ENCODE measurements at regions not wholly inside any gene's neighbourhood (a gene's known extent, or its start where the extent isn't known, plus 50 kb on each side); places are given as distances from the start of the nearest gene placed in this dataset.

DNA sequence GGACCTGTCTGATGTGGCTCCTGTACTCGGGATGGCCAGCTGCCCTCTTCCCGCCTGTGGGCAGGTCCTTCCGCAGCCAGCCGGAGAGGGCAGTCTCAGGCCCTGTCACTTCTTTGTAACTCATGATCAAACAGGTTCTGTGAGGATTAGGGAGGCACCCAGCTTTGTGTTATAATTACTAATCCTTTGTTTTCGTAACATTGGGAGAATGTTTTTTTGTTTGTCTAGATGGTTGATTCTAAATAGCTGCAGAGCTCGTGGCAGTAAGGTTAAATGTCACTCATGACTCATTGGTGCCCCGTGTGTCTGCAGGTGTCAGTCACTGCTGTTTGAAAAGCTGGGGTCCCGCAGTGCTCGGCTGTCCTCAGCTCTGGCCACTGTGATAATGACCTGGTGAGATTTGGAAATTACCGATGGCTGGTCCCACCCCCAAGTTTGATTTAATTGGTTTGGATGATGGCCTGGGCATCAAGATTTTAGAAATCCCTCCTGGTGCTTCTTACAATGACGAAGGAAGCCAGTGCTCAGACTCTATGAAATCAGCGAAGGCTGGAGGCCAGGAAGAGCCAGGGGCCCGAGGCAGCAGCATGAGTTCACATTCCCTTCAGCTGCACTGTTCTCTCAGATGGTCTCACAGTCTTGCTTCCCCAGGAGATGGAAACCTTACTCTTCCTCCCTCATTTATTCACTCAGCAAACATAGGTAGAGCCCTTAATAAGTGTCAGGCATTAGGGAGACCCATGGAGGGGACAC lies 172.8 kb downstream of the VAPA start:
- H3K27ac ChIP-seq (ENCODE audit: low read depth, low read length), result no peak overlapping the region
- TF ChIP-seq EZH2phosphoT487 (IDR thresholded peaks at IDR 0.05; ENCODE audit: borderline replicate concordance, low read length) (no peak), CTCF (IDR thresholded peaks at IDR 0.05; ENCODE audit: low read depth, low read length, poor library complexity, severe bottlenecking) (no peak)
- no peaks in the 10 kb centered on the region for H3K79me2 ChIP-seq (ENCODE audit: control insufficient read depth, low read length)

DNA sequence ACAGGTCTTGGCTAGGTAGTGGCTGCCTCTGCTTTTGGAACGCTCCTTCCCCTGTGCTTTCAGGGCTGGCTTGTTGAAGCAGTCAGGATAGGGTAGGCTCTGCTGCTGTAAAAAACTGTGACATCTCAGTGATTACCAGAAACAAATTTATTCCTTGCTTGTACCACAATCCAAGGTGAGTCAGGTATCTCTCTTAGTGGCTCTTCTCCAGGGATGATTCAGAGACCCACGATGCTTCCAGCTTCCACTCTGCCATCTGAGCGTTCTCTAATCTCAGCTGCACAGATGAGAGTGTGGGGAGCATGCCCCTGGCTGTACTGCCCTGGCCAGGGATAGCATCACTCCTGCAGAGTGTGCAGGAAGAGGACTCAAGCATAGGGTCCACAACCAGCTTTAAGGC lies 174.9 kb downstream of the VAPA start:
- Histone ChIP-seq H3K36me3 (ENCODE audit: control insufficient read depth, low read length) (no peaks in the 10 kb centered on the region), H3K4me2 (ENCODE audit: low read length) (no peak overlapping the region), H3K27me3 (ENCODE audit: control insufficient read depth, low read length) (no peaks in the 10 kb centered on the region), H3K9me2 (replicated peaks; ENCODE audit: control insufficient read depth, low read length) (no peaks in the 10 kb centered on the region), H3K9me3 (ENCODE audit: control insufficient read depth, insufficient read depth, low read length) (peaks cover 7% of the 10 kb centered on the region), H3K4me3 (ENCODE audit: low read length) (no peak overlapping the region), H3K79me2 (ENCODE audit: control insufficient read depth, low read length) (no peaks in the 10 kb centered on the region), H3K27ac (ENCODE audit: low read depth, low read length) (no peak overlapping the region), H3F3A (ENCODE audit: control insufficient read depth, insufficient read depth) (no peaks in the 10 kb centered on the region), H4K20me1 (ENCODE audit: control insufficient read depth, insufficient read depth, low read depth, low read length) (no peaks in the 10 kb centered on the region), H3K4me1 (ENCODE audit: control insufficient read depth, low read length) (no peaks in the 10 kb centered on the region)
- TF ChIP-seq CTCF (IDR thresholded peaks at IDR 0.05; ENCODE audit: low read depth, low read length, poor library complexity, severe bottlenecking) (no peak), EZH2phosphoT487 (IDR thresholded peaks at IDR 0.05; ENCODE audit: borderline replicate concordance, low read length) (no peak)

More for the DNA sequence above, 172.8 kb downstream of the VAPA start:
- H3K27me3 ChIP-seq (ENCODE audit: control insufficient read depth, low read length), result no peaks in the 10 kb centered on the region
- H3K9me3 ChIP-seq (ENCODE audit: control insufficient read depth, insufficient read depth, low read length), result peaks cover 19% of the 10 kb centered on the region
- H3K36me3 ChIP-seq (ENCODE audit: control insufficient read depth, low read length), result no peaks in the 10 kb centered on the region
- H3K4me1 ChIP-seq (ENCODE audit: control insufficient read depth, low read length), result no peaks in the 10 kb centered on the region
- no peaks in the 10 kb centered on the region for H3K9me2 ChIP-seq (replicated peaks; ENCODE audit: control insufficient read depth, low read length)
- no peak overlapping the region for H3K4me2 ChIP-seq (ENCODE audit: low read length)
- no peak overlapping the region for H3K4me3 ChIP-seq (ENCODE audit: low read length)
- H4K20me1 ChIP-seq (ENCODE audit: control insufficient read depth, insufficient read depth, low read depth, low read length), result no peaks in the 10 kb centered on the region
- H3F3A ChIP-seq (ENCODE audit: control insufficient read depth, insufficient read depth), result no peaks in the 10 kb centered on the region

- H3K79me2 ChIP-seq (ENCODE audit: control insufficient read depth, low read length), result no peaks in the 10 kb centered on the region
- no peaks in the 10 kb centered on the region for H3F3A ChIP-seq (ENCODE audit: control insufficient read depth, insufficient read depth)
- H3K4me2 ChIP-seq (ENCODE audit: low read length), result no peak overlapping the region
- no peak overlapping the region for H3K27ac ChIP-seq (ENCODE audit: low read depth, low read length)
- H3K9me2 ChIP-seq (replicated peaks; ENCODE audit: control insufficient read depth, low read length), result no peaks in the 10 kb centered on the region
- no peaks in the 10 kb centered on the region for H3K36me3 ChIP-seq (ENCODE audit: control insufficient read depth, low read length)
- H3K4me3 ChIP-seq (ENCODE audit: low read length), result no peak overlapping the region
- no peaks in the 10 kb centered on the region for H3K4me1 ChIP-seq (ENCODE audit: control insufficient read depth, low read length)
- H3K9me3 ChIP-seq (ENCODE audit: control insufficient read depth, insufficient read depth, low read length), result no peaks in the 10 kb centered on the region
- no peaks in the 10 kb centered on the region for H4K20me1 ChIP-seq (ENCODE audit: control insufficient read depth, insufficient read depth, low read depth, low read length)
- no peaks in the 10 kb centered on the region for H3K27me3 ChIP-seq (ENCODE audit: control insufficient read depth, low read length)
- TF ChIP-seq CTCF (IDR thresholded peaks at IDR 0.05; ENCODE audit: low read depth, low read length, poor library complexity, severe bottlenecking) (no peak), EZH2phosphoT487 (IDR thresholded peaks at IDR 0.05; ENCODE audit: borderline replicate concordance, low read length) (no peak)
Observed at GRCh38 chr18:10089881-10090280, 176.1 kb downstream of the VAPA start.
